Stomach smooth muscle (tissue), 2 donors: ENCODE measurements at regions not wholly inside any gene's neighbourhood (a gene's known extent, or its start where the extent isn't known, plus 50 kb on each side); places are given as distances from the start of the nearest gene placed in this dataset.
"Not testable (repeated sequence)": the region's sequence is repeated elsewhere in the genome, so short reads cannot be mapped to it uniquely, and the experiment has no call there.

Experiments used
- H3K27ac ChIP-seq: one replicate; pipeline ENCODE4 v1.7.0; 2013; ENCODE audit warnings: mild to moderate bottlenecking, low read length, inconsistent platforms
- H3K27me3 ChIP-seq, 2 donors: one replicate each; pipeline ENCODE4 v1.7.0; 2013; ENCODE audit warnings: low read length in 2 of 2; ENCODE audit not compliant: insufficient read depth in 2 of 2, control insufficient read depth in 1 of 2
- H3K36me3 ChIP-seq, 2 donors: one replicate each; pipeline ENCODE4 v1.7.0; 2013; ENCODE audit warnings: low read length in 2 of 2; ENCODE audit not compliant: control insufficient read depth in 2 of 2, insufficient read depth in 2 of 2
- H3K4me1 ChIP-seq: one replicate; pipeline ENCODE4 v1.7.0; 2013; ENCODE audit warnings: low read length; ENCODE audit not compliant: control insufficient read depth, insufficient read depth
- H3K4me3 ChIP-seq, 2 donors: one replicate each; pipeline ENCODE4 v1.7.0; 2013; ENCODE audit warnings: low read length in 2 of 2
- H3K9ac ChIP-seq, 2 donors: one replicate each; pipeline ENCODE4 v1.7.0; 2013; ENCODE audit warnings: low read length in 2 of 2, mild to moderate bottlenecking in 1 of 2
- H3K9me3 ChIP-seq, 2 donors: one replicate each; pipeline ENCODE4 v1.7.0; 2013; ENCODE audit warnings: low read length in 2 of 2; ENCODE audit not compliant: control insufficient read depth in 2 of 2
- donor health status: healthy.
- donor health status: Pancreatic carcinoma.

DNA sequence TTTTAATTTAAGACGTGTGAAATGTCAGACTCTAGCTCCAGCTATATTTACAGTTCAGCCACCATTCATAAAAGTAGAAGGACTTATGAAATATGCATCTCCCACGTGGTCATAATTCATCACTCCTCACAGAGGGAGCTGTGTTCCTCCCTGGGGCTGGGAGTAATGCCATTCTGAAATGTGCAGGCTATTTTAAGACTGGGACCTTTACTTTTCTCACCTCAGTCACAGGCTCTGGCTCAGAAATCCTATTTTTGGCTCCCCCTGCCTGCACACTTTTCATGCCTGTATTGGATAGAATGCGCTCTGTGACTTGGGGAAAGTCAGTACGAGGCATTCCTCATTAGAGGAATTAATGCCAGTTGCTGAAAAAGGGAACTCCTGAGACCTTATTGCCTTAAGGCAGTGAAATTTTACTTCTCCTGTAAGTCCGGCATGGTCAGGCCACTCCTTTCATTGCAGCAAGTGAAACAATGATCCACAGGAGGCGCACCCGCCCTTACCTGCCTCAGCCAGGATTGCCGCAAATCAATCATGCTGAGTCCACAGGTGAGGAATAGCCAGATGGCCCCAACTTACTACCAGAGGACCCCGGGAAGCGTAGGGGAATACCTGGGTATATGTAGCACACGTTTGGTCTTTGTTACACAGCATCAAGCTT, 1133.2 kb upstream of the TMEM132C start:
- no peaks in the 10 kb centered on the region for H3K9me3 ChIP-seq
- no peaks in the 10 kb centered on the region for H3K4me1 ChIP-seq
- no peak overlapping the region for H3K4me3 ChIP-seq

DNA sequence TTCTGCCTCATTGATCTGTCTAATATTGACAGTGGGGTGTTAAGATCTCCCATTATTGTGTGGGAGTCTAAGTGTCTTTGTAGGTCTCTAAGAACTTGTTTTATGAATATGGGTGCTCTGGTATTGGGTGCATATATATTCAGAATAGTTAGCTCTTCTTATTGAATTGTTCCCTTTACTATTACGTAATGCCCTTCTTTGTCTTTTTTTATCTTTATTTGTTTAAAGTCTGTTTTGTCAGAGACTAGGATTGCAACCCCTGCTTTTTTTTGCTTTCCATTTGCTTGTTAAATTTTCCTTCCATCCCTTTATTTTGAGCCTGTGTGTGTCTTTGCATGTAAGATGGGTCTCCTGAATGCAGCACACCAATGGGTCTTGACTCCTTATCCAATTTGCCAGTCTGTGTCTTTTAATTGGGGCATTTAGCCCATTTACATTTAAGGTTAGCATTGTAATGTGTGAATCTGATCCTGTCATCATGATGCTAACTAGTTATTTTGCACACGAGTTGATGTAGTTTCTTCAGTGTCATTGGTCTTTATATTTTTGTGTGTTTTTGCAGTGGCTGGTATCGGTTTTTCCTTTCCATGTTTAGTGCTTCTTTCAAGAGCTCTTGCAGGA, 1126.0 kb upstream of the TMEM132C start:
- H3K9me3 ChIP-seq, H3K4me3 ChIP-seq, H3K36me3 ChIP-seq, H3K27ac ChIP-seq, H3K9ac ChIP-seq, H3K27me3 ChIP-seq, H3K4me1 ChIP-seq: not testable (repeated sequence)

More for the DNA sequence above, 1133.2 kb upstream of the TMEM132C start:
- no peaks in the 10 kb centered on the region for H3K36me3 ChIP-seq
- no peak overlapping the region for H3K27ac ChIP-seq
- no peak overlapping the region for H3K9ac ChIP-seq
- no peaks in the 10 kb centered on the region for H3K27me3 ChIP-seq

DNA sequence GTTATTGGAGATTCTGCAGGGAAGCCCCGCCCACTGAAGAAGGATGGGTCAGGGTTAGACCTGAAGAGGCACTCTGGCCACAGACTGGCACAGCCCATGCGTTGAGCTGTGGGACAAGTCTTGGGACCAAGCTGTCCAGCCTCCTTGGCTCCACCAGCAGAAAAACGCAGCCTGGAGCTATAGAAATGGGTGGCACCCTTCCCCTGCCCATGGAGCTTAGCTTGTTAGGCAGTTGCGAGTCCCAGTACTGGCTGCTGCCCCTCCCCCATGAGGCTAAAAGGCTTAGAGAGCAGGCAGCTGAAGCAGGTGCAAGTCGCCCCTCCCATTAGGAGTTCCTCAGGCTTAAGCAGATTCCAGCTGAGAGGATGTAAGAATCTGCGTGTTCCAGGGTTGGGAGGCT, 1124.0 kb upstream of the TMEM132C start:
- no peaks in the 10 kb centered on the region for H3K27me3 ChIP-seq

DNA sequence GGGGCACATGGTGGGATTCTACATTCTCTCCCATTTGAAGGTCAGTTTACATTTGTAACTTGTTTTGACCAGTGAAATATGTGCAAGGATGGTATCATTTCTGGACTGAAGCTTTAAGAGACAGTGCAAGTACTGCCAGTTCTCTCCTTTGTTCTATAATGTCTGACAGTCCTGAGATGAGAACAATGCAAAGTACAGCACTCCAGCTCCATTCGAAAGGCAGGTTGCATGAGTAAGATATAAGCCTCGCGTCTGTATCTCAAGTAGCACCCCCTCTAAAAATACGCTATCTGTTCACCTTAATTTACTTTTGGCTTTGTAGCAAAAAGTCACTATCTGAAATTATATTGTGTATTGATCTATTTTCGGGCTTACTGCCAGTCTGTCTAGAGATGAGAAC, 1122.2 kb upstream of the TMEM132C start:
- no peaks in the 10 kb centered on the region for H3K27me3 ChIP-seq

More for the DNA sequence above, 1124.0 kb upstream of the TMEM132C start:
- H3K36me3 ChIP-seq, result no peaks in the 10 kb centered on the region
- H3K4me1 ChIP-seq, result peaks cover 6% of the 10 kb centered on the region
- H3K4me3 ChIP-seq, result no peak overlapping the region
- H3K9ac ChIP-seq, result no peak overlapping the region
- H3K27ac ChIP-seq, result no peak overlapping the region
- peaks cover 0 to 6% of the 10 kb centered on the region in 2 donors for H3K9me3 ChIP-seq

DNA sequence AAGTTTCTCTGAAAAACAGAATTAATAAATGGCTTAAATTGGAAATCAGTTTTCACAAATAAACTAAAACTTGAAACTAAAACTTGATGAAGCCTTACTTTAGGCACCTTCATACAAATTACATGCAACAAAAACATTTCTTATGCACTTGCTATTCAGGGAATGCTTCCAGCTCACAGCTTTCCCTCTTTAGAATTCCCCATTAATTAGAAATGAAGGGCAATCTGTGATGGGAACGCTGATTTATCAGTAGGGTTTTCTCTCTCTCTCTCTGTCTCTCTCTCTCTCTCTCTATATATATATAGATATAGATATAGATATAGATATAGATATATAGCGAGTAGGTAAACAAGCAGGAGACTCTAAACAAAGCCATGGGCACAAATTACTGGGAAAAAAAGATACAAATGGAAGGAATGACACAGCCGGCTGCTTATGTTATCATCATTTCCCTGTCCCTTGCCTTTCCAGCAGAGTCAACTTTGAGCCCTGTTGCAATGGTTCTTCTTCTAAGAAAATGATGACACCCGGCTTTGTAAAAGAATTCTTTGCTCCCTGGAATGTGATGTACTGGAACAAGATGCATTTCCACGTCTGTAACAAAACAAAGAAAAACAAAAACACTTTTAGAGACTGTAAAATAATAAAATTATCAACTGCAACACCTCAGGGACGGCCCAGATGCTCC, 1121.6 kb upstream of the TMEM132C start:
- H3K9ac ChIP-seq, result peak overlapping the region; percentile 55 to 79
- H3K4me3 ChIP-seq, result peak overlapping the region; percentile 77 to 79
- no peaks in the 10 kb centered on the region for H3K27me3 ChIP-seq
- H3K9me3 ChIP-seq, result peaks cover 0 to 4% of the 10 kb centered on the region in 2 donors
- no peak overlapping the region for H3K27ac ChIP-seq
- H3K4me1 ChIP-seq, result peaks cover 6% of the 10 kb centered on the region
- H3K36me3 ChIP-seq, result no peaks in the 10 kb centered on the region

More for the DNA sequence above, 1122.2 kb upstream of the TMEM132C start:
- H3K27ac ChIP-seq, result no peak overlapping the region
- H3K36me3 ChIP-seq, result no peaks in the 10 kb centered on the region
- H3K9me3 ChIP-seq, result peaks cover 0 to 4% of the 10 kb centered on the region in 2 donors
- H3K4me3 ChIP-seq, result no peak overlapping the region
- H3K9ac ChIP-seq, result no peak overlapping the region
- peaks cover 6% of the 10 kb centered on the region for H3K4me1 ChIP-seq

DNA sequence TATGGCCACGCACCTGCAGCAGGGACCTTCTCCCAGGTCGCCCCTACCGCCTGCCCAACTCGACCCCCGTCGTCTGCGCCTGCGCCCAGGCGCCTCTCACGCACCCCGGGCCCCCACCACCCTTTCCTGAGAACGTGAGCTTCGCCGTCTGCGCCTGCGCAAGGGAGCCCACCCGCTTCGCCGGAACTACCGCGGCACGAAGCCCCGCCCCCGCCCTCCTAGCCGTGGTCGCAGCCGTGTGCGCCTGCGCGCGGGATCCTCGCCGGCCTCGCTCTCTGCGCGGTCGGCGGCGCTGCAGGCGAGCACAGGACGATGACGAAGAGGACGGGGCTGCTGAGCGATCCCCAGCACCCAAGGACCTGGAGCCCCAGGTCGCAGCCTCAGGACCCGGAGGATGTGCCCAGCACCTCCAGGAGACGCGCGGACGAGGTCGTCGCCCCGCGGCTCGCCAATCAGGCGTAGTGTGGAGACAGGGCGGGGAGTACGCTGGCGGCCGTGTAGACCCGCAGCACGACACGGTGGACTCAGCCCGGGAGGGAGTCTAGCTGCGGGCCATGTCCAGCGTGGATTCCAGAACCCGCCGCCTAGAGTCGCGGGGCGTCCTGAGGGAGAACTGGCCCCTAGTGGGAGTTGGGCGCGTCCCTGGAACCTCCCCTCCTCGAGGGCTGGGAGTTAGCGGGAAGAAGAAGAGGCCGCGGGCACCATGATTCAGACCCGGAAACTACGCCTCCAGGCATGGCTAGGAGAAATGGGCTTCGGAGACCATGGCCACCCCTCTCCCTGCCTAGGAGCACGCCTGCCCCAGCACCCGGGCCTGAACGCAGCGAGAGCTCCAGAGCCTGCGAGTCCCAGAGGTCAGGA, 1120.8 kb upstream of the TMEM132C start:
- H3K27ac ChIP-seq, result no peak overlapping the region
- peaks cover 6% of the 10 kb centered on the region for H3K4me1 ChIP-seq
- H3K9me3 ChIP-seq, result peaks cover 0 to 4% of the 10 kb centered on the region in 2 donors
- H3K9ac ChIP-seq, result peak overlapping the region; percentile 64 to 79
- peak overlapping the region; percentile 77 to 79 for H3K4me3 ChIP-seq
- H3K36me3 ChIP-seq, result no peaks in the 10 kb centered on the region
- H3K27me3 ChIP-seq, result no peaks in the 10 kb centered on the region

DNA sequence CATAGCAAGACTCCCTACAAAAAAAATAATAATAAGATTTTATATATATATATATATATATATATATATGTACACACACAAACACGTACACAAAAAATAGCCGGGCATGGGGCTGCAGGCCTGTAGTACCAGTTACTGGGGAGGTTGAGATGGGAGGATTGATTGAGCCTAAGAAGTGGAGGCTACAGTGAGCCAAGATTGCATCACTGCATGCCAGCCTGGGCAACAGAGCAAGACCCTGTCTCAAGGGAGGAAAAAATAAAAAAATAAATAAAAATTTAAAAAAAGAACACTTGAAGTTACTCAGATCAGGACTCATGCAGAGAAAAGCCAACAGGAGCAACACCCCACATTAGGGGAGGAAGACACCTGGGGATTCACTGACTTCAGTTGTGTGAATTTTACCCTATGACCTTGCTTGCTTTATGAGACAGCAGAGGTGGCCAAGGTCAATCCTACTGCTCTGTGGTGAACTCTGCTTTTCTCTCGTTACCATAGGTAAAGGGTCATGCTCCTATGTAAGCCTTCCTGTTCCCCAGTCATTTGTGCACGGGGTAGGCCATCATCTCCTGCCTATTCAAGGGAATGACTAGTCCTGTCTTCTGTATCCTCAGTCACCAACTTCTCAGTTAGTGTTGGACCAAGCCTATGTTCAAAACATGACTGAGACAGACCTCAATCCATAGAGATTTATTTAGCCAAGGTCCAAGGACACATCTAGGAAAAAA, 1119.8 kb upstream of the TMEM132C start:
- no peaks in the 10 kb centered on the region for H3K36me3 ChIP-seq
- H3K9me3 ChIP-seq, result peaks cover 0 to 4% of the 10 kb centered on the region in 2 donors
- no peak overlapping the region for H3K4me3 ChIP-seq
- peaks cover 6% of the 10 kb centered on the region for H3K4me1 ChIP-seq
- H3K27ac ChIP-seq, result no peak overlapping the region
- no peaks in the 10 kb centered on the region for H3K27me3 ChIP-seq
- H3K9ac ChIP-seq, result no peak overlapping the region

DNA sequence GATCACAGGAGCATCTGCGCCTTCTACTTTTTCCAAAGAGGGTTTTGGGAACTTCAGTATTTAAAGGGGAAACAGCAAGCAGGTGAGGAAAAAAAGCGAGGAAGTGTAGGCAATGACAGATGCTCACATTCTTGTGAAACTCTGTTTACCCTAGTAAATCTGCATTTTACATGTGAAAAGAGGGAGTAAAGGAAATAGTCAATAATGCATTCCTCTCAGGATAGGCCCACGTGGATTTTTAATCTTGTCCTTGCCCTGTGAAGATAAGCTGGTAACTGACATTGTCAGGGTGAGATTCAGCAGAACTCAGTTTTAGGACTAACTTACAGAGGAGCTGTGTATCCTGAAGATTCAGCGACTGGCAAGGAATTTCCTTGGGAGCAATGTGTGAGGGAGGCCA, 1119.2 kb upstream of the TMEM132C start:
- Histone ChIP-seq H3K4me3 (no peak overlapping the region), H3K27ac (no peak overlapping the region), H3K27me3 (no peaks in the 10 kb centered on the region), H3K36me3 (no peaks in the 10 kb centered on the region), H3K9ac (no peak overlapping the region), H3K4me1 (peaks cover 6% of the 10 kb centered on the region), H3K9me3 (peaks cover 0 to 1% of the 10 kb centered on the region in 2 donors)

DNA sequence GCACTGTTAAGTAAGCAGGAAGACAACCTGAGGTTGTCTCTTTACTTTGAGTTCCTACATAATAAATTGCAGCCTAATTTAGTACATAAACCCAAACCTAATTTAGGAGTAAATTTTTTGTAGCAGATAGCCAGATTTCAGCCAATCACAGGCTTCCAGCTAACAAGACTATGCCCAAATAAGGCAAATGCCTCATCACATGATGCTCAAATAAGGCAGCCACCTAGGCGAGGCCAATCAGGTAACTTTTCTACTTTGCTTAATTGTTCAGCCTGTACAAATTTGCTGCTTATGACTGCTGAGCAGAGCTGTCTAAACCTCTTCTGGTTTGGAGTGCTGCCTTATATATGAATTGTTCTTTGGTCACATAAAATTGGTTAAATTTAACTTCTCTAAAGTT, 1118.7 kb upstream of the TMEM132C start:
- Histone ChIP-seq H3K4me3 (no peak overlapping the region), H3K27ac (no peak overlapping the region), H3K36me3 (no peaks in the 10 kb centered on the region), H3K4me1 (peaks cover 6% of the 10 kb centered on the region), H3K9ac (no peak overlapping the region), H3K9me3 (no peaks in the 10 kb centered on the region), H3K27me3 (no peaks in the 10 kb centered on the region)
